T-helper 1 cell treated with Interleukin-12 subunit alpha and Interleukin-12 subunit beta and Interleukin-4 antibody, amounts not matched to agents 30 ng/mL and 1 ng/mL, for 36 hours (primary cell): ENCODE measurements at regions not wholly inside any gene's neighbourhood (a gene's known extent, or its start where the extent isn't known, plus 50 kb on each side); places are given as distances from the start of the nearest gene placed in this dataset.
"Not testable (repeated sequence)": the region's sequence is repeated elsewhere in the genome, so short reads cannot be mapped to it uniquely, and the experiment has no call there.

Source experiments
- intact Hi-C: fragments of 100-400 bp; cut with micrococcal nuclease; formaldehyde crosslinking; loops from one replicate; pipeline ENCODE4 v1.15.1; 2024

- intact Hi-C loops: loop anchor here (2.0 to 10.0 kb wide), 2 partner anchors 352 to 796 kb away; no protein-coding TSS in a partner anchor
Observed at GRCh38 chr6:26956601-26957184, 290.8 kb upstream of the PRSS16 start.

GRCh38 chr6:26957399-26958127 is 289.9 kb upstream of the PRSS16 start:
- intact Hi-C loops: loop anchor here (2.0 to 10.0 kb wide), 2 partner anchors 353 to 795 kb away; no protein-coding TSS in a partner anchor

- intact Hi-C loops: not testable (repeated sequence)
Observed at GRCh38 chr6:26961236-26961635, 286.3 kb upstream of the PRSS16 start.

GRCh38 chr6:27002447-27002846 is 245.1 kb upstream of the PRSS16 start:
- intact Hi-C loops: no loop called here

- intact Hi-C loops: no loop called here
Observed at GRCh38 chr6:27007020-27007419, 240.5 kb upstream of the PRSS16 start.

- intact Hi-C loops: not testable (repeated sequence)
Observed at GRCh38 chr6:27008613-27009012, 238.9 kb upstream of the PRSS16 start.

- intact Hi-C loops: not testable (repeated sequence)
Observed at GRCh38 chr6:27014053-27014452, 233.4 kb upstream of the PRSS16 start.

- intact Hi-C loops: no loop called here
Observed at GRCh38 chr6:27016689-27017088, 230.8 kb upstream of the PRSS16 start.

GRCh38 chr6:27018401-27018800 is 229.1 kb upstream of the PRSS16 start:
- intact Hi-C loops: not testable (repeated sequence)

- intact Hi-C loops: no loop called here
Observed at GRCh38 chr6:27019651-27020552, 227.6 kb upstream of the PRSS16 start.

GRCh38 chr6:27020553-27020880 is 227.0 kb upstream of the PRSS16 start:
- intact Hi-C loops: no loop called here

- intact Hi-C loops: no loop called here
Observed at GRCh38 chr6:27023664-27024063, 223.8 kb upstream of the PRSS16 start.

GRCh38 chr6:27025351-27025750 is 222.2 kb upstream of the PRSS16 start:
- intact Hi-C loops: no loop called here

GRCh38 chr6:27026361-27026760 is 221.1 kb upstream of the PRSS16 start:
- intact Hi-C loops: no loop called here

- intact Hi-C loops: no loop called here
Observed at GRCh38 chr6:27031302-27031701, 216.2 kb upstream of the PRSS16 start.

- intact Hi-C loops: no loop called here
Observed at GRCh38 chr6:27038498-27038897, 209.0 kb upstream of the PRSS16 start.

GRCh38 chr6:27040244-27041042 is 207.1 kb upstream of the PRSS16 start:
- intact Hi-C loops: no loop called here

GRCh38 chr6:27043244-27043643 is 204.3 kb upstream of the PRSS16 start:
- intact Hi-C loops: no loop called here

- intact Hi-C loops: not testable (repeated sequence)
Observed at GRCh38 chr6:27045131-27045530, 202.4 kb upstream of the PRSS16 start.

- intact Hi-C loops: not testable (repeated sequence)
Observed at GRCh38 chr6:27047725-27048124, 199.8 kb upstream of the PRSS16 start.
